ENCODE measurements at regions not wholly inside any gene's neighbourhood (a gene's known extent, or its start where the extent isn't known, plus 50 kb on each side); places are given as distances from the start of the nearest gene placed in this dataset.

DNA sequence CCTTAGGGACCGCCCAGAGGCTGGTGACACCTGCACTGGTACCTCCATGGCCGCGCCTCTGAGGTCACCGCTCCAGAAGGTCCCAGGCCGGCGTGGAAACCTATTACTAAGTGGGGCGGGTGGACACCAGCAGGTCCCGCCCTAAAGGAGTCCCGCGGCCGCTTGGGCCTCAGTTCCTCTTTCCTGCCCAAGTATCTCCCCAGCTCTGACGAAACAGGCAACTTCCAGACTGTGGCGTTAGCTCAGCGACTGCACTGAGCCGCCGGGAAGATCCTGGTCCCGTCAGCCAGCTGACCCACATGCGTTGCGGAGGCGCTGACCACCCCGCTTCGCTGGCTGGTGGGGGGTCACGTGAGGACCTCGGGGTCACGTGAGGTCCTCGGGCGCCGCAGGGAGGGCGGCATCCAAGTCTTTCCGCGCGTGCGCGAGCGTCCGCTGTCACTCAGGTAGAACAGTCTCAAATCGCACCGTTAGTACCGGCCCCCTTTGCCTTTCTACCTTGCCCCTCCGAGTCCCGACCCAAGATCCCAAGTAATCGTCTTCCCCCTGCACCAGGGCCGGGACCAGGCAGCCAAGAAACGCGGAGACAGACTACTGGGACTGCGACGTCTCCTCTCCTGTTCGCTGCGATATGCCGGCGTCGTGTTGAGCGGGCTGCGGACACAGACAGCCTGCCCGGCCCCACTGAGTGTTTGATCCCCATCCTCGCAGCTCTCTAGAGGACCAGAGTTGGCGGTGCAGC, 53.7 kb upstream of the KDM4C start (continued):
- TF ChIP-seq ZNF773 (CRISPR knock-in tag; IDR thresholded peaks at IDR 0.05; ENCODE audit: borderline replicate concordance), result no peak
- peak; percentile 54 for TF ChIP-seq ZEB1 (IDR thresholded peaks at IDR 0.05; ENCODE audit: insufficient replicate concordance, low read depth)
- TF ChIP-seq ZSCAN21 (CRISPR knock-in tag; IDR thresholded peaks at IDR 0.05; ENCODE audit: borderline replicate concordance), result no peak
- TF ChIP-seq, protein P1, sequence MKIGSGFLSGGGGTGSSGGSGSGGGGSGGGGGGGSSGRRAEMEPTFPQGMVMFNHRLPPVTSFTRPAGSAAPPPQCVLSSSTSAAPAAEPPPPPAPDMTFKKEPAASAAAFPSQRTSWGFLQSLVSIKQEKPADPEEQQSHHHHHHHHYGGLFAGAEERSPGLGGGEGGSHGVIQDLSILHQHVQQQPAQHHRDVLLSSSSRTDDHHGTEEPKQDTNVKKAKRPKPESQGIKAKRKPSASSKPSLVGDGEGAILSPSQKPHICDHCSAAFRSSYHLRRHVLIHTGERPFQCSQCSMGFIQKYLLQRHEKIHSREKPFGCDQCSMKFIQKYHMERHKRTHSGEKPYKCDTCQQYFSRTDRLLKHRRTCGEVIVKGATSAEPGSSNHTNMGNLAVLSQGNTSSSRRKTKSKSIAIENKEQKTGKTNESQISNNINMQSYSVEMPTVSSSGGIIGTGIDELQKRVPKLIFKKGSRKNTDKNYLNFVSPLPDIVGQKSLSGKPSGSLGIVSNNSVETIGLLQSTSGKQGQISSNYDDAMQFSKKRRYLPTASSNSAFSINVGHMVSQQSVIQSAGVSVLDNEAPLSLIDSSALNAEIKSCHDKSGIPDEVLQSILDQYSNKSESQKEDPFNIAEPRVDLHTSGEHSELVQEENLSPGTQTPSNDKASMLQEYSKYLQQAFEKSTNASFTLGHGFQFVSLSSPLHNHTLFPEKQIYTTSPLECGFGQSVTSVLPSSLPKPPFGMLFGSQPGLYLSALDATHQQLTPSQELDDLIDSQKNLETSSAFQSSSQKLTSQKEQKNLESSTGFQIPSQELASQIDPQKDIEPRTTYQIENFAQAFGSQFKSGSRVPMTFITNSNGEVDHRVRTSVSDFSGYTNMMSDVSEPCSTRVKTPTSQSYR (CRISPR knock-in tag; IDR thresholded peaks at IDR 0.05; ENCODE audit: borderline replicate concordance), result no peak; the same call in 1 of the 2 replicates
- no peak for TF ChIP-seq ZNF839 (CRISPR knock-in tag; IDR thresholded peaks at IDR 0.05; ENCODE audit: borderline replicate concordance)
- peak; percentile 52 for TF ChIP-seq ZNF263 (CRISPR knock-in tag; IDR thresholded peaks at IDR 0.05)
- TF ChIP-seq GABPB1 (CRISPR knock-in tag; IDR thresholded peaks at IDR 0.05), result peak; percentile 61; the same call in 1 of the 2 replicates
- no peak for TF ChIP-seq ZNF678 (CRISPR knock-in tag; IDR thresholded peaks at IDR 0.05)
- TF ChIP-seq NONO (IDR thresholded peaks at IDR 0.05), result no peak
- TF ChIP-seq NONO (CRISPR knock-in tag; conservative IDR thresholded peaks at IDR 0.05), result peak; percentile 47; the same call in 1 of the 2 replicates
- TF ChIP-seq, protein P2, sequence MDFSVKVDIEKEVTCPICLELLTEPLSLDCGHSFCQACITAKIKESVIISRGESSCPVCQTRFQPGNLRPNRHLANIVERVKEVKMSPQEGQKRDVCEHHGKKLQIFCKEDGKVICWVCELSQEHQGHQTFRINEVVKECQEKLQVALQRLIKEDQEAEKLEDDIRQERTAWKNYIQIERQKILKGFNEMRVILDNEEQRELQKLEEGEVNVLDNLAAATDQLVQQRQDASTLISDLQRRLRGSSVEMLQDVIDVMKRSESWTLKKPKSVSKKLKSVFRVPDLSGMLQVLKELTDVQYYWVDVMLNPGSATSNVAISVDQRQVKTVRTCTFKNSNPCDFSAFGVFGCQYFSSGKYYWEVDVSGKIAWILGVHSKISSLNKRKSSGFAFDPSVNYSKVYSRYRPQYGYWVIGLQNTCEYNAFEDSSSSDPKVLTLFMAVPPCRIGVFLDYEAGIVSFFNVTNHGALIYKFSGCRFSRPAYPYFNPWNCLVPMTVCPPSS (IDR thresholded peaks at IDR 0.05), result no peak
- TF ChIP-seq, protein P3, sequence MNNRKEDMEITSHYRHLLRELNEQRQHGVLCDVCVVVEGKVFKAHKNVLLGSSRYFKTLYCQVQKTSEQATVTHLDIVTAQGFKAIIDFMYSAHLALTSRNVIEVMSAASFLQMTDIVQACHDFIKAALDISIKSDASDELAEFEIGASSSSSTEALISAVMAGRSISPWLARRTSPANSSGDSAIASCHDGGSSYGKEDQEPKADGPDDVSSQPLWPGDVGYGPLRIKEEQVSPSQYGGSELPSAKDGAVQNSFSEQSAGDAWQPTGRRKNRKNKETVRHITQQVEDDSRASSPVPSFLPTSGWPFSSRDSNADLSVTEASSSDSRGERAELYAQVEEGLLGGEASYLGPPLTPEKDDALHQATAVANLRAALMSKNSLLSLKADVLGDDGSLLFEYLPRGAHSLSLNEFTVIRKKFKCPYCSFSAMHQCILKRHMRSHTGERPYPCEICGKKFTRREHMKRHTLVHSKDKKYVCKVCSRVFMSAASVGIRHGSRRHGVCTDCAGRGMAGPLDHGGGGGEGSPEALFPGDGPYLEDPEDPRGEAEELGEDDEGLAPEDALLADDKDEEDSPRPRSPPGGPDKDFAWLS (CRISPR knock-in tag; IDR thresholded peaks at IDR 0.05; ENCODE audit: borderline replicate concordance), result no peak
- no peak; the same call in 1 of the 2 replicates for TF ChIP-seq NR1H2 (CRISPR knock-in tag; IDR thresholded peaks at IDR 0.05; ENCODE audit: borderline replicate concordance, low read depth)
- no peak for TF ChIP-seq PHF21A (CRISPR knock-in tag; IDR thresholded peaks at IDR 0.05)
- TF ChIP-seq KLF15 (CRISPR knock-in tag; IDR thresholded peaks at IDR 0.05; ENCODE audit: borderline replicate concordance), result no peak
- no peak for TF ChIP-seq ZNF7 (CRISPR knock-in tag; IDR thresholded peaks at IDR 0.05)
- TF ChIP-seq, protein P4, sequence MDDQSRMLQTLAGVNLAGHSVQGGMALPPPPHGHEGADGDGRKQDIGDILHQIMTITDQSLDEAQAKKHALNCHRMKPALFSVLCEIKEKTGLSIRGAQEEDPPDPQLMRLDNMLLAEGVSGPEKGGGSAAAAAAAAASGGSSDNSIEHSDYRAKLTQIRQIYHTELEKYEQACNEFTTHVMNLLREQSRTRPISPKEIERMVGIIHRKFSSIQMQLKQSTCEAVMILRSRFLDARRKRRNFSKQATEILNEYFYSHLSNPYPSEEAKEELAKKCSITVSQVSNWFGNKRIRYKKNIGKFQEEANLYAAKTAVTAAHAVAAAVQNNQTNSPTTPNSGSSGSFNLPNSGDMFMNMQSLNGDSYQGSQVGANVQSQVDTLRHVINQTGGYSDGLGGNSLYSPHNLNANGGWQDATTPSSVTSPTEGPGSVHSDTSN (CRISPR knock-in tag; IDR thresholded peaks at IDR 0.05; ENCODE audit: borderline replicate concordance), result no peak
- TF ChIP-seq ZNF547 (CRISPR knock-in tag; IDR thresholded peaks at IDR 0.05), result peak; percentile 58; the same call in 1 of the 2 replicates
- TF ChIP-seq ZNF768 (CRISPR knock-in tag; IDR thresholded peaks at IDR 0.05), result no peak
- no peak for TF ChIP-seq RBM39 (IDR thresholded peaks at IDR 0.05; ENCODE audit: low read depth, low read length, poor library complexity, severe bottlenecking)
- TF ChIP-seq ZNF329 (CRISPR knock-in tag; IDR thresholded peaks at IDR 0.05; ENCODE audit: low read depth), result no peak
